ENCODE measurements at regions not wholly inside any gene's neighbourhood (a gene's known extent, or its start where the extent isn't known, plus 50 kb on each side); places are given as distances from the start of the nearest gene placed in this dataset. TPM values are rescaled to one million over a fixed set of nuclear protein-coding genes. Genes with fewer than 3 reads are reported as not detected.

- H3K27ac ChIP-seq (ENCODE audit: low read depth in 1 of 2, low read length in 1 of 2) = no peak overlapping the region
These were observed 55.1 kb upstream of the NFIB start for GRCh38 chr9:14369011-14369410.

GRCh38 chr9:14366076-14366475 is 52.1 kb upstream of the NFIB start:
- no peaks in the 10 kb centered on the region for H3K27me3 ChIP-seq (ENCODE audit: control insufficient read depth in 3 of 3, insufficient read depth in 3 of 3, low read length in 2 of 3)
- DNase-seq = peak; percentile 85 to 96 (median 93)
- H3K4me1 ChIP-seq (ENCODE audit: control insufficient read depth in 5 of 5, insufficient read depth in 5 of 5, low read length in 5 of 5) = peaks cover 0 to 23% (median 10%) of the 10 kb centered on the region in 5 donors
- no peak for TF ChIP-seq CTCF (IDR thresholded peaks at IDR 0.05; ENCODE audit: control extremely low read depth, extremely low read depth)
- H3K4me3 ChIP-seq = no peak overlapping the region
- no peaks in the 10 kb centered on the region for H3K36me3 ChIP-seq (ENCODE audit: control insufficient read depth in 4 of 4, insufficient read depth in 4 of 4, low read length in 4 of 4)
- no peak overlapping the region for H3K9ac ChIP-seq (ENCODE audit: insufficient read depth in 1 of 2, low read length in 2 of 2)
- WGBS, 2 donors = 36 to 56% methylated on average over 10 of the region's 10 CpGs
- peak overlapping the region in 1 of 2 donors; percentile 40 for H3K27ac ChIP-seq (ENCODE audit: low read depth in 1 of 2, low read length in 1 of 2)
- no peaks in the 10 kb centered on the region for H3K9me3 ChIP-seq (ENCODE audit: control insufficient read depth in 4 of 4, insufficient read depth in 3 of 4, low read length in 3 of 4)
- ATAC-seq (ENCODE audit: insufficient read depth, low FRiP score) = no peak

More at GRCh38 chr9:14369011-14369410, 55.1 kb upstream of the NFIB start:
- Histone ChIP-seq H3K4me1 (ENCODE audit: control insufficient read depth in 5 of 5, insufficient read depth in 5 of 5, low read length in 5 of 5) (peaks cover 0 to 27% (median 15%) of the 10 kb centered on the region in 5 donors), H3K27me3 (ENCODE audit: control insufficient read depth in 3 of 3, insufficient read depth in 3 of 3, low read length in 2 of 3) (no peaks in the 10 kb centered on the region), H3K36me3 (ENCODE audit: control insufficient read depth in 4 of 4, insufficient read depth in 4 of 4, low read length in 4 of 4) (no peaks in the 10 kb centered on the region), H3K4me3 (no peak overlapping the region), H3K9ac (ENCODE audit: insufficient read depth in 1 of 2, low read length in 2 of 2) (no peak overlapping the region), H3K9me3 (ENCODE audit: control insufficient read depth in 4 of 4, insufficient read depth in 3 of 4, low read length in 3 of 4) (no peaks in the 10 kb centered on the region)
- ATAC-seq (ENCODE audit: insufficient read depth, low FRiP score) (no peak), DNase-seq (no peak)
- WGBS, 2 donors = 94 to 96% methylated on average over 6 of the region's 6 CpGs
- TF ChIP-seq CTCF (IDR thresholded peaks at IDR 0.05; ENCODE audit: control extremely low read depth, extremely low read depth) = no peak

DNA sequence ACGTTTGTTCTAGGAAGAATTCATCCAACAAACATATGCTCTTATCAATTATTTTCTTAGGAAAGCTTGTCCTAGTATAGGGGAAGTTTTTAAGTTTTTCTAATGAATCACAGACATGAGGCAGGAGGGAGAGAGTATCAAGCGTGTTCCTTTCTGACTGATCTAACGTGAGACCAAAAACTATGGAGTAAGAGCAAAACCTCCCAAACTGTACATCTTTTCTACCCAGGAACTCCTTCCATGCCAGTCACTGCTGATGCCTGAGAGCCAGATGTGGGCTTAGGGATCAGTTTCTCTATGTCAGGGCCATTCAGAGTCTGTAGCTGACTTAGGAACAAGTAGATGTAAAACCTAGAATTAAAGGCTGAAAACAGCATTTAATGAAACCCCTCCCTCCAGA is 51.7 kb upstream of the NFIB start:
- H3K27ac ChIP-seq (ENCODE audit: low read depth in 1 of 2, low read length in 1 of 2) = peak overlapping the region in 1 of 2 donors; percentile 40
- ATAC-seq (ENCODE audit: insufficient read depth, low FRiP score) = no peak
- no peak for TF ChIP-seq CTCF (IDR thresholded peaks at IDR 0.05; ENCODE audit: control extremely low read depth, extremely low read depth)
- no peaks in the 10 kb centered on the region for H3K9me3 ChIP-seq (ENCODE audit: control insufficient read depth in 4 of 4, insufficient read depth in 3 of 4, low read length in 3 of 4)
- no peak overlapping the region for H3K9ac ChIP-seq (ENCODE audit: insufficient read depth in 1 of 2, low read length in 2 of 2)
- H3K4me1 ChIP-seq (ENCODE audit: control insufficient read depth in 5 of 5, insufficient read depth in 5 of 5, low read length in 5 of 5) = peaks cover 0 to 24% (median 10%) of the 10 kb centered on the region in 5 donors
- 76 to 89% methylated on average over 3 of the region's 3 CpGs for WGBS, 2 donors
- H3K27me3 ChIP-seq (ENCODE audit: control insufficient read depth in 3 of 3, insufficient read depth in 3 of 3, low read length in 2 of 3) = no peaks in the 10 kb centered on the region
- no peak overlapping the region for H3K4me3 ChIP-seq
- DNase-seq = no peak
- H3K36me3 ChIP-seq (ENCODE audit: control insufficient read depth in 4 of 4, insufficient read depth in 4 of 4, low read length in 4 of 4) = no peaks in the 10 kb centered on the region

Small RNAs in the stretch of these regions (small RNA-seq; reads per million reads assigned to genes)
- gene AL159169.1 (ENCODE audit: low replicate concordance) = not detected

All from lung (tissue), 12 donors.